NCI-H1694 treated with DMSO at 0.1 percent for 48 hours (cell line): ENCODE measurements at regions not wholly inside any gene's neighbourhood (a gene's known extent, or its start where the extent isn't known, plus 50 kb on each side); places are given as distances from the start of the nearest gene placed in this dataset.

ENCODE experiments used
- DNase-seq: peaks from one replicate; lab custom pipeline; 2025; lab: John Stamatoyannopoulos, UW

- no peak for DNase-seq
Measured at GRCh38 chr10:44682507-44682906, 228.6 kb upstream of the TMEM72 start.

- no peak for DNase-seq
Measured at GRCh38 chr10:44684661-44685060, 226.5 kb upstream of the TMEM72 start.

GRCh38 chr10:44685220-44685619 is 225.9 kb upstream of the TMEM72 start:
- no peak for DNase-seq

GRCh38 chr10:44685747-44686146 is 225.4 kb upstream of the TMEM72 start:
- no peak for DNase-seq

- DNase-seq = no peak
Measured at GRCh38 chr10:44689368-44689767, 221.8 kb upstream of the TMEM72 start.

- no peak for DNase-seq
Measured at GRCh38 chr10:44696496-44696895, 214.6 kb upstream of the TMEM72 start.

- DNase-seq = no peak
Measured at GRCh38 chr10:44697116-44697515, 214.0 kb upstream of the TMEM72 start.

- no peak for DNase-seq
Measured at GRCh38 chr10:44702531-44702930, 208.6 kb upstream of the TMEM72 start.

- DNase-seq = no peak
Measured at GRCh38 chr10:44703241-44704155, 207.6 kb upstream of the TMEM72 start.

GRCh38 chr10:44704616-44705015 is 206.5 kb upstream of the TMEM72 start:
- DNase-seq = no peak

GRCh38 chr10:44706745-44707144 is 204.4 kb upstream of the TMEM72 start:
- no peak for DNase-seq

- DNase-seq = no peak
Measured at GRCh38 chr10:44713307-44713706, 197.8 kb upstream of the TMEM72 start.

- no peak for DNase-seq
Measured at GRCh38 chr10:44714451-44714850, 196.7 kb upstream of the TMEM72 start.

GRCh38 chr10:44715136-44715535 is 196.0 kb upstream of the TMEM72 start:
- no peak for DNase-seq

- no peak for DNase-seq
Measured at GRCh38 chr10:44716470-44717015, 194.6 kb upstream of the TMEM72 start.

GRCh38 chr10:44723082-44723481 is 188.1 kb upstream of the TMEM72 start:
- no peak for DNase-seq

- DNase-seq = no peak
Measured at GRCh38 chr10:44723619-44724325, 187.4 kb upstream of the TMEM72 start.

GRCh38 chr10:44724415-44725174 is 186.5 kb upstream of the TMEM72 start:
- DNase-seq = no peak

- DNase-seq = no peak
Measured at GRCh38 chr10:44725404-44725803, 185.7 kb upstream of the TMEM72 start.

- DNase-seq = no peak
Measured at GRCh38 chr10:44731283-44731682, 179.9 kb upstream of the TMEM72 start.

GRCh38 chr10:44733501-44734488 is 177.3 kb upstream of the TMEM72 start:
- DNase-seq = no peak
